HEK293 (cell line): ENCODE measurements at regions not wholly inside any gene's neighbourhood (a gene's known extent, or its start where the extent isn't known, plus 50 kb on each side); places are given as distances from the start of the nearest gene placed in this dataset.

Experiments used
- MYNN ChIP-seq: fragments of 450-650 bp; formaldehyde crosslinking; IDR thresholded peaks from 2 replicates; pipeline ENCODE4 v1.5.1; 2016; ENCODE audit warnings: missing biosample characterization, missing genetic modification characterization, borderline replicate concordance
- TCF7L2 ChIP-seq: IDR thresholded peaks from 2 replicates; pipeline ENCODE4 v1.6.1; 2011; ENCODE audit warnings: low read depth, mild to moderate bottlenecking, inconsistent platforms, low read length, moderate library complexity, borderline replicate concordance
- ZNF2 ChIP-seq: fragments of 450-650 bp; formaldehyde crosslinking; IDR thresholded peaks from 2 replicates; pipeline ENCODE4 v1.5.1; 2016; ENCODE audit warnings: missing biosample characterization, missing genetic modification characterization
- ZNF843 ChIP-seq: fragments of 450-650 bp; formaldehyde crosslinking; IDR thresholded peaks from 2 replicates; pipeline ENCODE4 v1.5.1; 2016; ENCODE audit warnings: missing biosample characterization, missing genetic modification characterization
- TF ChIP-seq, protein P1 (sequence below): sonication (generic); formaldehyde crosslinking; IDR thresholded peaks from 2 replicates; pipeline ENCODE4 v1.8.1; 2022; ENCODE audit warnings: mild to moderate bottlenecking, moderate library complexity, missing genetic modification reagents
- TF ChIP-seq, protein P2 (sequence below): fragments of 450-650 bp; formaldehyde crosslinking; IDR thresholded peaks from 2 replicates; pipeline ENCODE4 v1.5.1; 2016; ENCODE audit warnings: missing biosample characterization, missing genetic modification characterization

GRCh38 chr14:30160608-30161007 is 233.0 kb upstream of the PRKD1 start:
- TF ChIP-seq, protein P1, sequence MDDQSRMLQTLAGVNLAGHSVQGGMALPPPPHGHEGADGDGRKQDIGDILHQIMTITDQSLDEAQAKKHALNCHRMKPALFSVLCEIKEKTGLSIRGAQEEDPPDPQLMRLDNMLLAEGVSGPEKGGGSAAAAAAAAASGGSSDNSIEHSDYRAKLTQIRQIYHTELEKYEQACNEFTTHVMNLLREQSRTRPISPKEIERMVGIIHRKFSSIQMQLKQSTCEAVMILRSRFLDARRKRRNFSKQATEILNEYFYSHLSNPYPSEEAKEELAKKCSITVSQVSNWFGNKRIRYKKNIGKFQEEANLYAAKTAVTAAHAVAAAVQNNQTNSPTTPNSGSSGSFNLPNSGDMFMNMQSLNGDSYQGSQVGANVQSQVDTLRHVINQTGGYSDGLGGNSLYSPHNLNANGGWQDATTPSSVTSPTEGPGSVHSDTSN (CRISPR knock-in tag), result no peak
- TF ChIP-seq, protein P2, sequence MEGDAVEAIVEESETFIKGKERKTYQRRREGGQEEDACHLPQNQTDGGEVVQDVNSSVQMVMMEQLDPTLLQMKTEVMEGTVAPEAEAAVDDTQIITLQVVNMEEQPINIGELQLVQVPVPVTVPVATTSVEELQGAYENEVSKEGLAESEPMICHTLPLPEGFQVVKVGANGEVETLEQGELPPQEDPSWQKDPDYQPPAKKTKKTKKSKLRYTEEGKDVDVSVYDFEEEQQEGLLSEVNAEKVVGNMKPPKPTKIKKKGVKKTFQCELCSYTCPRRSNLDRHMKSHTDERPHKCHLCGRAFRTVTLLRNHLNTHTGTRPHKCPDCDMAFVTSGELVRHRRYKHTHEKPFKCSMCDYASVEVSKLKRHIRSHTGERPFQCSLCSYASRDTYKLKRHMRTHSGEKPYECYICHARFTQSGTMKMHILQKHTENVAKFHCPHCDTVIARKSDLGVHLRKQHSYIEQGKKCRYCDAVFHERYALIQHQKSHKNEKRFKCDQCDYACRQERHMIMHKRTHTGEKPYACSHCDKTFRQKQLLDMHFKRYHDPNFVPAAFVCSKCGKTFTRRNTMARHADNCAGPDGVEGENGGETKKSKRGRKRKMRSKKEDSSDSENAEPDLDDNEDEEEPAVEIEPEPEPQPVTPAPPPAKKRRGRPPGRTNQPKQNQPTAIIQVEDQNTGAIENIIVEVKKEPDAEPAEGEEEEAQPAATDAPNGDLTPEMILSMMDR (tag by site-specific recombination), result no peak
- no peak for TF ChIP-seq TCF7L2
- no peak for TF ChIP-seq ZNF843 (tag by site-specific recombination)
- TF ChIP-seq MYNN (tag by site-specific recombination), result no peak
- TF ChIP-seq ZNF2, result no peak
